Fibroblast of peridontal ligament (primary cell): ENCODE measurements at regions not wholly inside any gene's neighbourhood (a gene's known extent, or its start where the extent isn't known, plus 50 kb on each side); places are given as distances from the start of the nearest gene placed in this dataset.
A peak's percentile ranks its signal among the peaks of the same experiment; 100 is the strongest.

Experiments used
- DNase-seq: peaks from one replicate; pipeline ENCODE4 v3.0.0-alpha.2; 2010; ENCODE audit errors: extremely low read depth

GRCh38 chrX:20477219-20477618, 210.5 kb upstream of the RPS6KA3 start:
- no peak for DNase-seq

GRCh38 chrX:20472620-20473258, 206.0 kb upstream of the RPS6KA3 start:
- no peak for DNase-seq

GRCh38 chrX:20472148-20472547, 205.4 kb upstream of the RPS6KA3 start:
- DNase-seq = no peak

GRCh38 chrX:20471483-20471882, 204.8 kb upstream of the RPS6KA3 start:
- no peak for DNase-seq

- no peak for DNase-seq
Observed at GRCh38 chrX:20463296-20464075, 196.8 kb upstream of the RPS6KA3 start.

GRCh38 chrX:20461576-20461975, 194.9 kb upstream of the RPS6KA3 start:
- DNase-seq = peak; percentile 29

GRCh38 chrX:20461002-20461401, 194.3 kb upstream of the RPS6KA3 start:
- DNase-seq = peak; percentile 37

GRCh38 chrX:20459410-20460350, 193.0 kb upstream of the RPS6KA3 start:
- no peak for DNase-seq

- no peak for DNase-seq
Observed at GRCh38 chrX:20456971-20457370, 190.3 kb upstream of the RPS6KA3 start.

GRCh38 chrX:20455001-20455400, 188.3 kb upstream of the RPS6KA3 start:
- DNase-seq = no peak

- DNase-seq = no peak
Observed at GRCh38 chrX:20454117-20454516, 187.4 kb upstream of the RPS6KA3 start.

GRCh38 chrX:20452487-20452886, 185.8 kb upstream of the RPS6KA3 start:
- DNase-seq = no peak

GRCh38 chrX:20451929-20452328, 185.2 kb upstream of the RPS6KA3 start:
- DNase-seq = no peak

GRCh38 chrX:20445109-20445508, 178.4 kb upstream of the RPS6KA3 start:
- DNase-seq = no peak

- DNase-seq = peak; percentile 81
Observed at GRCh38 chrX:20442597-20442996, 175.9 kb upstream of the RPS6KA3 start.

GRCh38 chrX:20441123-20441522, 174.4 kb upstream of the RPS6KA3 start:
- no peak for DNase-seq

GRCh38 chrX:20438871-20439526, 172.3 kb upstream of the RPS6KA3 start:
- DNase-seq = no peak

- no peak for DNase-seq
Observed at GRCh38 chrX:20437683-20438082, 171.0 kb upstream of the RPS6KA3 start.

GRCh38 chrX:20435913-20436312, 169.2 kb upstream of the RPS6KA3 start:
- no peak for DNase-seq

- DNase-seq = no peak
Observed at GRCh38 chrX:20434986-20435385, 168.3 kb upstream of the RPS6KA3 start.

GRCh38 chrX:20433388-20433775, 166.7 kb upstream of the RPS6KA3 start:
- DNase-seq = no peak
